D721Med (cell line): ENCODE measurements at regions not wholly inside any gene's neighbourhood (a gene's known extent, or its start where the extent isn't known, plus 50 kb on each side); places are given as distances from the start of the nearest gene placed in this dataset.
"Not testable (repeated sequence)": the region's sequence is repeated elsewhere in the genome, so short reads cannot be mapped to it uniquely, and the experiment has no call there.

Source experiments
- DNase-seq: peaks from one replicate; pipeline ENCODE4 v3.0.0; 2011; ENCODE audit warnings: low spot score; ENCODE audit not compliant: insufficient read length
- FAIRE-seq: peaks from 2 replicates; lab custom pipeline; 2011; peaks lifted over from hg19 to GRCh38; lab: Jason Lieb, UNC
- TF ChIP-seq, protein P1 (sequence below): IDR thresholded peaks from 2 replicates; pipeline ENCODE4 v1.5.1; 2012; ENCODE audit warnings: mild to moderate bottlenecking, control low read depth; ENCODE audit not compliant: insufficient read depth; ENCODE audit errors: missing control alignments

DNA sequence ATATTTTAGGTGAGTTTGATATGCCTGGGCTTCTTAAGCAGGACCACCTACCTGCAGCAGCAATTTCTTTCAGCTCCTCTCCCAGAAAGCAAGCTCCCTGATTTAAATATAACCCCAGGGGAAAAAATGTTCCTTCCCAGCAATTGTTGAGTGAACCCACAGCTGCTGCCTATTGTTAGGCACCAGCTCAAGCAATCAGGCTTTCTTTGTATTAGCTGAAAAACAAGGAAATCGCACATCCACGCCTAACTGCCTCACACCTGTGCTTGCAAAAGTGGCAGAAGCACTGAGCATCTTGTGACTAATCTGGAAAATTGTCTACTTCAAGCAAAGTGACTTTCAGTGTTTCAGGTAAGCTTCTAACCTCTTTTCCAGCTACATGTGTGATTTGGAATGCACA lies 432.2 kb downstream of the SMARCA1 start:
- no peak for FAIRE-seq
- DNase-seq: no peak
- TF ChIP-seq, protein P1, sequence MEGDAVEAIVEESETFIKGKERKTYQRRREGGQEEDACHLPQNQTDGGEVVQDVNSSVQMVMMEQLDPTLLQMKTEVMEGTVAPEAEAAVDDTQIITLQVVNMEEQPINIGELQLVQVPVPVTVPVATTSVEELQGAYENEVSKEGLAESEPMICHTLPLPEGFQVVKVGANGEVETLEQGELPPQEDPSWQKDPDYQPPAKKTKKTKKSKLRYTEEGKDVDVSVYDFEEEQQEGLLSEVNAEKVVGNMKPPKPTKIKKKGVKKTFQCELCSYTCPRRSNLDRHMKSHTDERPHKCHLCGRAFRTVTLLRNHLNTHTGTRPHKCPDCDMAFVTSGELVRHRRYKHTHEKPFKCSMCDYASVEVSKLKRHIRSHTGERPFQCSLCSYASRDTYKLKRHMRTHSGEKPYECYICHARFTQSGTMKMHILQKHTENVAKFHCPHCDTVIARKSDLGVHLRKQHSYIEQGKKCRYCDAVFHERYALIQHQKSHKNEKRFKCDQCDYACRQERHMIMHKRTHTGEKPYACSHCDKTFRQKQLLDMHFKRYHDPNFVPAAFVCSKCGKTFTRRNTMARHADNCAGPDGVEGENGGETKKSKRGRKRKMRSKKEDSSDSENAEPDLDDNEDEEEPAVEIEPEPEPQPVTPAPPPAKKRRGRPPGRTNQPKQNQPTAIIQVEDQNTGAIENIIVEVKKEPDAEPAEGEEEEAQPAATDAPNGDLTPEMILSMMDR: no peak

DNA sequence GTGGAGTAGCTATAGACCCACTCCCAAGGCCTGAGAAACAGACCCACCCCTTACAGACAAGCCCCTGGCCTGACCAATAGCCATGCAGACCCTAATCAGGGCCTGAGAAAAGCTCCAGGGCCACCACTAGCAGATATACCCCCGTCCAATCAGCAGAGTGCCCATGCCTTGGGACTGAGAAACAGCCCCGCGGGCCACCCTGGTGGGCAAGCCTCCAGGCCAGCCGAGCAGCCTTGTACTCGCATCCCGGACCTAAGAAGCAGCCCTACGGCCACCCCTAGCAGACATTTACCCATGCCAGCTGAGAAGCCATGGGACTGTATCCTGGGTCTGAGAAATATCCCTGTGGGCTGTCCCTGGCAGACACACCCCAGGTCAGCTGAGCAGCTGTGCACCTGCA lies 436.5 kb downstream of the SMARCA1 start:
- TF ChIP-seq, protein P1: no peak
- FAIRE-seq: no peak
- no peak for DNase-seq

DNA sequence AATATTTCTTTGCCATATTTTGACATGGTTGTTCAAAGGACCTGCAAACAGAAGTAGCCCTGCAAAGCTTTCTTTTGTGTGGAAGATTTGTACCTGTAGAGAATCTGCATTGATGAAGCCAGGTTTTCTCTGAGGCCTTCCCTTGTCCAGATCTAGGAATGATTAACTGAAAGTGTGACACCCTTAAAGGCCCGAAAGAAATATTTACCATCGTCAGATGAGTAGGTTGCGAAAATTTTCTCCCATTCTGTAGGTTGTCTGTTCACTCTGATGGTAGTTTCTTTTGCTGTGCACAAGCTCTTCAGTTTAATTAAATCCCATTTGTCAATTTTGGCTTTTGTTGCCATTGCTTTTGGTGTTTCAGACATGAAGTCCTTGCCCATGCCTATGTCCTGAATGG lies 439.0 kb downstream of the SMARCA1 start:
- DNase-seq: not testable (repeated sequence)

DNA sequence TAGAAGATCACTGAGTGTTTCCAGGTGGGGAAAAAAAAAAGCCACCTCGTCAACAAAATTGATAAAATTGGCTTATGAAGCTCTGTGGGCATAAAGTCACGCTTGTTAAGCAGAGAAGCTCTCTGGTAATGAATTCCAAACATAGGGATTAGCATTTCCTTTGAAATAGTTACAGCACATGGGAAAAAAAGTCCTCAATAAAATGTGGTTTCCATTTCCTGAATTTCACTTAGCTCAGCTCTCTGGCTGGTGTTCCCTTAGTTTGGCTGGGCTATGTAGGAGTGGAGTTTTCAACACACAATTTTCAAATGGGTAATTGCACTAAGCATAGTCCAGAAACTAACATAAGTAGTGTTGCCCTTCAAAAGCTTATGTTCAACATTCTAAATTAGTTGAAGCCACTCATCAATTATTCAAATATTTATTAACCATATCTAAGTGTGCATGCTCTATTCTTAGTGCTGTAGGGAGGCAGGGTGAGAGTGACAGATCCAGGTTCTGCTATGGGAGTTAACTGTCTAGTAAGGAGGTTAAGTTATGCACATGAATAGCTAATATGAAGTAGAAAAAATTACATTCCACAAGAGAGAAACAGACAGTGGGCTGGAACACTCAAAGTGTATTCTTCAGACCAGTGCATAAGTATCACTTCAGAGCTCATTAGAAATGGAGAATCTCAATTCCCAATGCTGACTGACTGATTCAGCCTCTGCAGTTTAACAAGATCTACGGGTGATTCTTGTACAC lies 445.7 kb downstream of the SMARCA1 start:
- DNase-seq (no peak), FAIRE-seq (no peak)
- TF ChIP-seq, protein P1: no peak

More for the DNA sequence above, 439.0 kb downstream of the SMARCA1 start:
- not testable (repeated sequence) for FAIRE-seq

DNA sequence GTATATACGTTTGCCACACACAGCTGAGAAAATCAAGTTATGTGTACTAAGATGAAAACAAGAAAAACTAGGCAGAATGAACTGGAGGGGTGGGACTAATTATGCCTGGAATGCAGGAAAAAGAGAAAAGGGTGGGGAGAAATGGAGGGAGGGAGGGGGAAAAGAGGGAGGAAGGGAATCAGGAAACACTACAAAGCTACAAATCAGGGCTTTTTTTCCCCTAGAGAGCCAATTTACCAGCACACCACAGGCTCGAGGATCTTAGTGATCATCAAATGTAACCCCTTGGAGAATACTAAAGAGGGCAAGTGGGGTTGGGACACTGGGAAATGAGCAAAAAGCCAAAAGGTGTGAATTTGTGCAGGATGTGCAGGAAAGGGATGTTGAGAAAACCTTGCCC lies 451.9 kb downstream of the SMARCA1 start:
- DNase-seq (no peak), FAIRE-seq (no peak)
- TF ChIP-seq, protein P1: no peak

DNA sequence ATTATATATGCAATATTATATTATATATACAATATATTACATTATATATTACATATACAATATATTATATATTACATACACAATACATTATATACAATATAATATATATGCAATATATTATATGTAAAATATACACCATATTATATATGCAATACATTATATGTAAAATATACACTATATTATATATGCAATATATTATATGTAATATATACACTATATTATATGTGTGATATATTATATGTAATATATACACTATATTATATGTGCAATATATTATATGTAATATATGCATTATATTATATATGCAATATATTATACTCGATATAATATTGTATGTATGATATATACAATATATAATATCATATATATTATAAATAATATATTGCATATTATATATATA lies 457.4 kb downstream of the SMARCA1 start:
- no peak for DNase-seq
- TF ChIP-seq, protein P1: no peak
- FAIRE-seq: no peak

DNA sequence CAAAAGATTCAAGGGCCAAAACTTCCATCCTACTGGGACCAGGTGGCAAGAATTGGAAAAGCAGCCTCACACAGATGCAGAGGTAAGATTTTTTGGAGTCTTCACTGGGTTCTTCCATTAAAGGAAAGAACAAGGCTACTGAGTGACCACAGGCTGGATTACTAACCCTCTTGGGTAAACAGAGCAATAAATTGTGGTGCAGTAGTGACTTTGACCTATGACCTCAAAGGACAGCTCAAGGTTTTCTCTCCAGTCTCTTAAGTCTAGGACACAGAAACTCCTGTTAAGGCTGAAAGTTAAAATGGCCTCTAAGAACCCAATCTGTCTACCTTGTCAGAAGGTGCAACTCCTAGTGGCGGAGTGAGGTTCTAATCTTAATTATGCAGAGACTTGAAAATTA lies 464.9 kb downstream of the SMARCA1 start:
- no peak for DNase-seq
- TF ChIP-seq, protein P1: no peak
- FAIRE-seq: no peak
